H1 (cell line): ENCODE measurements at regions not wholly inside any gene's neighbourhood (a gene's known extent, or its start where the extent isn't known, plus 50 kb on each side); places are given as distances from the start of the nearest gene placed in this dataset.

ENCODE experiments used
- CTCF ChIA-PET: fragments of 300-600 bp; sonication (Branson Sonifier 250); formaldehyde crosslinking; loops from one replicate; lab custom pipeline; 2021; ENCODE audit not compliant: partially characterized antibody; lab: Charles Lee
- POLR2A ChIA-PET: fragments of 300-600 bp; sonication (Branson Sonifier 250); formaldehyde crosslinking; loops from one replicate; lab custom pipeline; 2021; ENCODE audit warnings: inconsistent platforms; ENCODE audit not compliant: partially characterized antibody; lab: Charles Lee
- DNase-seq, 2 experiments: peaks; one replicate each; pipeline versions ENCODE4 v3.0.0 to v3.0.0-alpha.2; 2010 to 2022; ENCODE audit warnings: low spot score in 2 of 2, low read depth in 1 of 2, mixed read lengths in 1 of 2
- FAIRE-seq: peaks from 2 replicates; lab custom pipeline; 2011; peaks lifted over from hg19 to GRCh38; lab: Jason Lieb, UNC
- H2AFZ ChIP-seq: 2 replicates; pipeline ENCODE4 v1.8.1; 2012; ENCODE audit warnings: low read length, inconsistent platforms
- H2AK5ac ChIP-seq: 2 replicates; pipeline ENCODE4 v1.6.1; 2013; ENCODE audit warnings: low read depth, low read length
- H2BK120ac ChIP-seq: replicated peaks from 2 replicates; pipeline ENCODE3; 2013; ENCODE audit warnings: low read depth, low read length, inconsistent platforms
- H2BK12ac ChIP-seq: 2 replicates; pipeline ENCODE4 v1.6.1; 2013; ENCODE audit warnings: low read depth, low read length
- H2BK15ac ChIP-seq: 2 replicates; pipeline ENCODE4 v1.6.1; 2013; ENCODE audit warnings: low read length
- H2BK20ac ChIP-seq: 2 replicates; pipeline ENCODE4 v1.6.1; 2013; ENCODE audit warnings: low read length
- H2BK5ac ChIP-seq: 2 replicates; pipeline ENCODE4 v1.6.1; 2013; ENCODE audit warnings: low read depth, low read length
- H3K14ac ChIP-seq: 2 replicates; pipeline ENCODE4 v1.6.1; 2013; ENCODE audit warnings: inconsistent platforms; ENCODE audit not compliant: insufficient read length
- H3K18ac ChIP-seq: 2 replicates; pipeline ENCODE4 v1.6.1; 2013; ENCODE audit warnings: low read length; ENCODE audit errors: extremely low read depth
- H3K23ac ChIP-seq: 2 replicates; pipeline ENCODE4 v1.6.1; 2013; ENCODE audit warnings: inconsistent platforms; ENCODE audit not compliant: insufficient read length
- H3K23me2 ChIP-seq: 2 replicates; pipeline ENCODE4 v1.6.1; 2013; ENCODE audit warnings: low read depth, low read length
- H3K27ac ChIP-seq: 2 replicates; pipeline ENCODE4 v1.6.1; 2011; ENCODE audit warnings: low read depth, low read length, inconsistent platforms
- H3K27me3 ChIP-seq, 4 experiments: replicated peaks in 1 of 4; 1 replicate in 1 of 4; 2 replicates in 3 of 4; pipeline versions ENCODE4 v1.6.1 to v1.8.1; 2011 to 2013; ENCODE audit warnings: low read length in 3 of 4, mild to moderate bottlenecking in 3 of 4, inconsistent platforms in 2 of 4, mixed read lengths in 2 of 4, moderate library complexity in 1 of 4; ENCODE audit not compliant: control insufficient read depth in 3 of 4, insufficient read depth in 3 of 4; ENCODE audit errors: extremely low read depth in 1 of 4
- H3K36me3 ChIP-seq, 4 experiments: 2 replicates each; pipeline versions ENCODE4 v1.6.1 to v1.8.1; 2011 to 2013; ENCODE audit warnings: mild to moderate bottlenecking in 4 of 4, low read length in 3 of 4, moderate library complexity in 2 of 4, control low read depth in 1 of 4, inconsistent platforms in 1 of 4; ENCODE audit not compliant: insufficient read depth in 4 of 4, control insufficient read depth in 2 of 4
- H3K4ac ChIP-seq: replicated peaks from 2 replicates; pipeline ENCODE3; 2013; ENCODE audit warnings: low read length, low read depth, mixed read lengths, inconsistent platforms; ENCODE audit not compliant: insufficient read length
- H3K4me1 ChIP-seq, 4 experiments: replicated peaks in 1 of 4; 1 replicate in 1 of 4; 2 replicates in 3 of 4; pipeline versions ENCODE4 v1.6.1 to v1.8.1; 2011 to 2013; ENCODE audit warnings: low read length in 3 of 4, inconsistent platforms in 2 of 4, mixed read lengths in 1 of 4; ENCODE audit not compliant: insufficient read depth in 4 of 4, control insufficient read depth in 3 of 4
- H3K4me2 ChIP-seq, 2 experiments: 2 replicates each; pipeline versions ENCODE4 v1.6.1 to v1.8.1; 2011 to 2013; ENCODE audit warnings: low read depth in 2 of 2, low read length in 2 of 2, control low read depth in 1 of 2, inconsistent platforms in 1 of 2, mild to moderate bottlenecking in 1 of 2; ENCODE audit not compliant: insufficient read depth in 1 of 2
- H3K4me3 ChIP-seq, 4 experiments: fragments of 200-600, 300-600 bp in 1 of 4; sonication (generic), shearing (Covaris generic), sonication (Bioruptor Twin) in 1 of 4; 2 replicates each; pipeline versions ENCODE4 v1.5.1 to v1.8.1; 2011 to 2016; ENCODE audit warnings: low read length in 4 of 4, low read depth in 3 of 4, control low read depth in 2 of 4, inconsistent platforms in 2 of 4, mild to moderate bottlenecking in 2 of 4, mixed read lengths in 1 of 4, moderate library complexity in 1 of 4; ENCODE audit not compliant: insufficient read depth in 2 of 4; ENCODE audit errors: extremely low read depth in 1 of 4
- H3K56ac ChIP-seq: replicated peaks from 2 replicates; pipeline ENCODE3; 2013; ENCODE audit warnings: low read depth, mild to moderate bottlenecking, mixed read lengths, low read length, inconsistent platforms; ENCODE audit not compliant: insufficient read length
- H3K79me1 ChIP-seq: 2 replicates; pipeline ENCODE4 v1.6.1; 2013; ENCODE audit warnings: low read depth, low read length, control low read depth
- H3K79me2 ChIP-seq, 2 experiments: 2 replicates each; pipeline versions ENCODE4 v1.6.1 to v1.8.1; 2012 to 2013; ENCODE audit warnings: low read length in 2 of 2, mild to moderate bottlenecking in 2 of 2, inconsistent platforms in 1 of 2; ENCODE audit not compliant: insufficient read depth in 2 of 2, control insufficient read depth in 1 of 2
- H3K9ac ChIP-seq, 4 experiments: replicated peaks in 1 of 4; 1 replicate in 1 of 4; 2 replicates in 3 of 4; pipeline versions ENCODE4 v1.6.1 to v1.8.1; 2011 to 2013; ENCODE audit warnings: low read depth in 3 of 4, low read length in 3 of 4, control low read depth in 2 of 4, mild to moderate bottlenecking in 2 of 4, moderate library complexity in 2 of 4, inconsistent platforms in 1 of 4; ENCODE audit errors: extremely low read depth in 1 of 4
- H3K9me3 ChIP-seq, 2 experiments: 2 replicates each; pipeline versions ENCODE4 v1.6.1 to v1.8.1; 2012 to 2013; ENCODE audit warnings: mild to moderate bottlenecking in 2 of 2, moderate library complexity in 2 of 2, control low read depth in 1 of 2, inconsistent platforms in 1 of 2, low read depth in 1 of 2, low read length in 1 of 2, mixed read lengths in 1 of 2; ENCODE audit not compliant: insufficient read depth in 2 of 2
- H4K20me1 ChIP-seq, 2 experiments: replicated peaks in 1 of 2; 2 replicates each; pipeline versions ENCODE3 to v1.8.1; 2011 to 2013; ENCODE audit warnings: inconsistent platforms in 2 of 2, low read length in 2 of 2, mild to moderate bottlenecking in 1 of 2; ENCODE audit not compliant: insufficient read depth in 2 of 2, control insufficient read depth in 1 of 2
- H4K5ac ChIP-seq: 2 replicates; pipeline ENCODE4 v1.6.1; 2013; ENCODE audit warnings: low read length, low read depth, mixed read lengths, inconsistent platforms; ENCODE audit not compliant: insufficient read length
- H4K8ac ChIP-seq: 2 replicates; pipeline ENCODE4 v1.8.0; 2013; ENCODE audit warnings: mild to moderate bottlenecking, moderate library complexity, low read length, inconsistent platforms; ENCODE audit not compliant: insufficient read depth; ENCODE audit errors: extremely low read depth
- H4K91ac ChIP-seq: replicated peaks from 2 replicates; pipeline ENCODE3; 2013; ENCODE audit warnings: low read length, mixed read lengths, inconsistent platforms; ENCODE audit not compliant: insufficient read length
- CTCF ChIP-seq, 3 experiments: IDR thresholded peaks; 1 replicate in 2 of 3; 2 replicates in 1 of 3; pipeline versions ENCODE4 v1.5.1 to v1.6.1; 2011; ENCODE audit warnings: low read length in 3 of 3, mild to moderate bottlenecking in 3 of 3, inconsistent platforms in 2 of 3, low read depth in 1 of 3, moderate library complexity in 1 of 3; ENCODE audit not compliant: insufficient read depth in 1 of 3; ENCODE audit errors: control extremely low read depth in 1 of 3
- EGR1 ChIP-seq: IDR thresholded peaks from 2 replicates; pipeline ENCODE4 v1.6.1; 2011; ENCODE audit warnings: low read depth, low read length, borderline replicate concordance
- JUND ChIP-seq: IDR thresholded peaks from 2 replicates; pipeline ENCODE4 v1.6.1; 2011; ENCODE audit warnings: mild to moderate bottlenecking, improper control_type of control experiment, low read length
- WGBS, 2 experiments: shearing (Covaris generic) in 1 of 2; methylation state at CpG; one replicate each; pipeline versions ENCODE4 v1.1.6 to v1.1.7; 2013 to 2015; ENCODE audit warnings: low lambda C conversion rate in 2 of 2, mixed read lengths in 2 of 2, inconsistent platforms in 1 of 2, low coverage in 1 of 2, missing lambda C conversion rate in 1 of 2; ENCODE audit not compliant: insufficient replicate concordance in 2 of 2, insufficient coverage in 1 of 2, insufficient read length in 1 of 2; ENCODE audit errors: extremely low coverage in 1 of 2, missing lambda C conversion rate in 1 of 2; 5-methylcytosine and 5-hydroxymethylcytosine counted together

GRCh38 chr5:88094906-88095496 lies 173.6 kb downstream of the TMEM161B start:
- ChIA-PET CTCF (interaction anchor here (0.8 to 1.1 kb wide), 2 partner anchors 12 to 314 kb away, joined by 3 read pairs; no protein-coding TSS in a partner anchor), POLR2A (no interaction called here)
- no peak overlapping the region for H3K4ac ChIP-seq
- TF ChIP-seq JUND (no peak), EGR1 (no peak), CTCF (IDR thresholded peaks at IDR 0.05; ENCODE audit: control extremely low read depth in 1 of 3, insufficient read depth in 1 of 3, low read depth in 1 of 3, low read length in 3 of 3) (no peak)

More at GRCh38 chr5:88094906-88095496, 173.6 kb downstream of the TMEM161B start:
- H3K79me1 ChIP-seq, result no peaks in the 10 kb centered on the region
- H2AK5ac ChIP-seq, result no peak overlapping the region
- no peak overlapping the region for H2BK15ac ChIP-seq
- no peaks in the 10 kb centered on the region for H3K36me3 ChIP-seq
- FAIRE-seq, result no peak
- H3K27me3 ChIP-seq, result no peaks in the 10 kb centered on the region; a peak in 1 of 7 replicates
- H3K9me3 ChIP-seq, result no peaks in the 10 kb centered on the region
- H4K8ac ChIP-seq, result no peak overlapping the region
- no peak overlapping the region for H4K5ac ChIP-seq
- H3K79me2 ChIP-seq, result no peaks in the 10 kb centered on the region
- H2BK12ac ChIP-seq, result no peak overlapping the region
- WGBS, 2 experiments, result 92% methylated on average over 2 of the region's 2 CpGs; no CpG with 5 or more reads in 1 of the 2 experiments
- H4K20me1 ChIP-seq, result no peaks in the 10 kb centered on the region
- H3K4me3 ChIP-seq, result no peak overlapping the region
- H3K4me2 ChIP-seq, result no peak overlapping the region
- no peak overlapping the region for H3K23ac ChIP-seq
- H3K9ac ChIP-seq, result no peak overlapping the region
- H3K56ac ChIP-seq, result no peak overlapping the region
- no peak for DNase-seq
- no peak overlapping the region for H3K27ac ChIP-seq
- H2AFZ ChIP-seq, result no peak overlapping the region
- H2BK120ac ChIP-seq, result no peak overlapping the region
- peaks cover 0 to 12% (median 4%) of the 10 kb centered on the region in 4 experiments; a peak in 4 of 7 replicates for H3K4me1 ChIP-seq
- no peak overlapping the region for H3K18ac ChIP-seq
- H2BK5ac ChIP-seq, result no peak overlapping the region
- H3K23me2 ChIP-seq, result no peaks in the 10 kb centered on the region
- H2BK20ac ChIP-seq, result no peak overlapping the region
- no peak overlapping the region for H4K91ac ChIP-seq
- no peak overlapping the region for H3K14ac ChIP-seq
